ENCODE measurements at regions not wholly inside any gene's neighbourhood (a gene's known extent, or its start where the extent isn't known, plus 50 kb on each side); places are given as distances from the start of the nearest gene placed in this dataset.

GRCh38 chr2:12950957-12951656, 234.4 kb downstream of the TRIB2 start:
- TF ChIP-seq CTCF (IDR thresholded peaks at IDR 0.05) (no peak), POLR2A (IDR thresholded peaks at IDR 0.05) (no peak)

All from heart left ventricle (tissue), 13 donors.